Body of pancreas (tissue), 4 donors: ENCODE measurements at regions not wholly inside any gene's neighbourhood (a gene's known extent, or its start where the extent isn't known, plus 50 kb on each side); places are given as distances from the start of the nearest gene placed in this dataset.
A peak's percentile ranks its signal among the peaks of the same experiment; 100 is the strongest.

Source experiments
- ATAC-seq: fragments of 150-250 bp; one replicate; pipeline ENCODE4 v1.9.1; 2016
- DNase-seq, 4 donors: peaks; one replicate each; pipeline ENCODE4 v3.0.0-alpha.2; 2019
- H3K27ac ChIP-seq, 4 donors: fragments of 200-600 bp; sonication (generic); 1 replicate in 3 of 4; 2 replicates in 1 of 4; pipeline versions ENCODE4 v1.5.1 to v1.6.1; 2016 to 2019; ENCODE audit warnings: mild to moderate bottlenecking in 1 of 4, mixed read lengths in 1 of 4, moderate library complexity in 1 of 4
- H3K27me3 ChIP-seq, 2 donors: fragments of 200-600 bp; sonication (generic); one replicate each; pipeline ENCODE4 v1.6.0; 2016; ENCODE audit warnings: mild to moderate bottlenecking in 1 of 2
- H3K36me3 ChIP-seq, 2 donors: fragments of 200-600 bp; sonication (generic); replicated peaks in 1 of 2; 2 replicates each; pipeline ENCODE4 v1.5.1; 2016; ENCODE audit warnings: low read depth in 2 of 2; ENCODE audit not compliant: insufficient read depth in 1 of 2
- H3K4me1 ChIP-seq: fragments of 200-600 bp; sonication (generic); one replicate; pipeline ENCODE4 v1.6.0; 2016
- H3K4me3 ChIP-seq, 2 donors: fragments of 200-600 bp; sonication (generic); 1 replicate in 1 of 2; 2 replicates in 1 of 2; pipeline ENCODE4 v1.5.1; 2016 to 2019
- H3K9me3 ChIP-seq, 3 donors: fragments of 200-600 bp; sonication (generic); 1 replicate in 2 of 3; 2 replicates in 1 of 3; pipeline ENCODE4 v1.5.1; 2016
- CTCF ChIP-seq, 7 experiments: fragments of 450-650 bp in 4 of 7; fragments of 200-600 bp in 3 of 7; sonication (generic) in 3 of 7; IDR thresholded peaks; one replicate each; pipeline ENCODE4 v1.5.1; 2016 to 2019; ENCODE audit warnings: antibody characterized with exemption in 7 of 7
- POLR2A ChIP-seq, 3 donors: fragments of 450-650 bp; IDR thresholded peaks; one replicate each; pipeline ENCODE4 v1.6.1; 2016; ENCODE audit warnings: antibody characterized with exemption in 3 of 3, mild to moderate bottlenecking in 2 of 3
- WGBS, 2 donors: methylation state at CpG; one replicate each; pipeline ENCODE4 v1.1.5; 2017; 5-methylcytosine and 5-hydroxymethylcytosine counted together
- intact Hi-C: fragments of 100-400 bp; cut with DNase I; formaldehyde crosslinking; loops from one replicate; pipeline ENCODE4 v1.15.1; 2023

GRCh38 chr4:14835708-14836425 lies 166.4 kb upstream of the CPEB2 start:
- Histone ChIP-seq H3K4me3 (no peak overlapping the region), H3K27me3 (no peaks in the 10 kb centered on the region), H3K36me3 (no peaks in the 10 kb centered on the region), H3K27ac (no peak overlapping the region), H3K9me3 (no peaks in the 10 kb centered on the region), H3K4me1 (peaks cover 12% of the 10 kb centered on the region)
- TF ChIP-seq CTCF (IDR thresholded peaks at IDR 0.05) (no peak), POLR2A (IDR thresholded peaks at IDR 0.05) (no peak)
- WGBS, 2 donors: 83 to 90% methylated on average over 3 of the region's 3 CpGs
- intact Hi-C loops: no loop called here
- DNase-seq: no peak
- peak; percentile 26 for ATAC-seq

- no peak for DNase-seq
- H3K4me1 ChIP-seq: no peaks in the 10 kb centered on the region
- peak; percentile 27 for ATAC-seq
- intact Hi-C loops: no loop called here
- no peaks in the 10 kb centered on the region for H3K36me3 ChIP-seq
- no peaks in the 10 kb centered on the region for H3K27me3 ChIP-seq
- no peak overlapping the region for H3K4me3 ChIP-seq
- H3K9me3 ChIP-seq: no peaks in the 10 kb centered on the region
- TF ChIP-seq POLR2A (IDR thresholded peaks at IDR 0.05): no peak
- peak in 1 of 7 experiments; percentile 14 for TF ChIP-seq CTCF (IDR thresholded peaks at IDR 0.05)
- no peak overlapping the region for H3K27ac ChIP-seq
- 83 to 90% methylated on average over 4 of the region's 4 CpGs for WGBS, 2 donors
Measured at GRCh38 chr4:14837860-14838259, 164.4 kb upstream of the CPEB2 start.

GRCh38 chr4:14841801-14842768 lies 160.2 kb upstream of the CPEB2 start:
- Histone ChIP-seq H3K36me3 (no peaks in the 10 kb centered on the region), H3K27ac (no peak overlapping the region), H3K4me3 (no peak overlapping the region), H3K27me3 (no peaks in the 10 kb centered on the region), H3K9me3 (no peaks in the 10 kb centered on the region), H3K4me1 (no peaks in the 10 kb centered on the region)
- no peak for TF ChIP-seq CTCF (IDR thresholded peaks at IDR 0.05)
- no peak for TF ChIP-seq POLR2A (IDR thresholded peaks at IDR 0.05)
- intact Hi-C loops: no loop called here
- 82 to 83% methylated on average over 6 of the region's 6 CpGs for WGBS, 2 donors
- ATAC-seq: no peak
- no peak for DNase-seq

- no peak overlapping the region for H3K27ac ChIP-seq
- TF ChIP-seq POLR2A (IDR thresholded peaks at IDR 0.05) (no peak), CTCF (IDR thresholded peaks at IDR 0.05) (no peak)
- ATAC-seq (no peak), DNase-seq (no peak)
- intact Hi-C loops: no loop called here
- H3K9me3 ChIP-seq: no peaks in the 10 kb centered on the region
- 94 to 96% methylated on average over 2 of the region's 2 CpGs for WGBS, 2 donors
- H3K36me3 ChIP-seq: no peaks in the 10 kb centered on the region
- H3K4me3 ChIP-seq: no peak overlapping the region
- no peaks in the 10 kb centered on the region for H3K27me3 ChIP-seq
- no peaks in the 10 kb centered on the region for H3K4me1 ChIP-seq
Measured at GRCh38 chr4:14842964-14843630, 159.2 kb upstream of the CPEB2 start.
